GM13976 (cell line): ENCODE measurements at regions not wholly inside any gene's neighbourhood (a gene's known extent, or its start where the extent isn't known, plus 50 kb on each side); places are given as distances from the start of the nearest gene placed in this dataset.

Experiments
- DNase-seq: peaks from one replicate; pipeline ENCODE4 v3.0.0; 2012; ENCODE audit warnings: low spot score
- in situ Hi-C: fragments of 300-500 bp; cut with MboI; formaldehyde crosslinking; loops from one replicate; pipeline ENCODE4 v1.12.0; 2022; ENCODE audit warnings: low sequenced_read_pairs, mixed read lengths, inconsistent platforms; ENCODE audit not compliant: unreplicated experiment
- TF ChIP-seq, protein P1 (sequence below): IDR thresholded peaks from 2 replicates; pipeline ENCODE4 v1.5.1; 2012; ENCODE audit warnings: borderline replicate concordance, mild to moderate bottlenecking; ENCODE audit not compliant: insufficient read depth; ENCODE audit errors: extremely low read depth, missing control alignments, control extremely low read depth

GRCh38 chr10:3616880-3617279 lies 168.1 kb downstream of the KLF6 start:
- in situ Hi-C loops, result no loop called here
- TF ChIP-seq, protein P1, sequence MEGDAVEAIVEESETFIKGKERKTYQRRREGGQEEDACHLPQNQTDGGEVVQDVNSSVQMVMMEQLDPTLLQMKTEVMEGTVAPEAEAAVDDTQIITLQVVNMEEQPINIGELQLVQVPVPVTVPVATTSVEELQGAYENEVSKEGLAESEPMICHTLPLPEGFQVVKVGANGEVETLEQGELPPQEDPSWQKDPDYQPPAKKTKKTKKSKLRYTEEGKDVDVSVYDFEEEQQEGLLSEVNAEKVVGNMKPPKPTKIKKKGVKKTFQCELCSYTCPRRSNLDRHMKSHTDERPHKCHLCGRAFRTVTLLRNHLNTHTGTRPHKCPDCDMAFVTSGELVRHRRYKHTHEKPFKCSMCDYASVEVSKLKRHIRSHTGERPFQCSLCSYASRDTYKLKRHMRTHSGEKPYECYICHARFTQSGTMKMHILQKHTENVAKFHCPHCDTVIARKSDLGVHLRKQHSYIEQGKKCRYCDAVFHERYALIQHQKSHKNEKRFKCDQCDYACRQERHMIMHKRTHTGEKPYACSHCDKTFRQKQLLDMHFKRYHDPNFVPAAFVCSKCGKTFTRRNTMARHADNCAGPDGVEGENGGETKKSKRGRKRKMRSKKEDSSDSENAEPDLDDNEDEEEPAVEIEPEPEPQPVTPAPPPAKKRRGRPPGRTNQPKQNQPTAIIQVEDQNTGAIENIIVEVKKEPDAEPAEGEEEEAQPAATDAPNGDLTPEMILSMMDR, result no peak
- DNase-seq, result no peak

DNA sequence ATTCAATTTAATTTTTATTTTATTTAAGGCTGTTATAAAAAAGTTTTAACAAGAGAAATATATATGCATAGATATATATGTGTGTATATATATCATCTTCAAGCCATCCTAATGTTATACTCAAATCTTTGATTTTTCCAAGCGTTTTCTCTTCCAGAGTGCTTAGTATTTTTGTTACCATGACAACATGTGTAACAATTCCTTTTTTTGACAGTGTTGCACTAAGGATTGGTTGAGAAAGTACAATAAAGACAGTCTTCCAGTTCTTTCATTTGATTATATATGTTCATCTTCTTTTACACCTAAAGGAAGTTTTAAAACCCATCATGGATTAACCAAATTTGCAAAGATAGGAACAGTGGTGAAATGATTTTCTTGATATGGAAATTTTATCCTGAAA lies 171.7 kb downstream of the KLF6 start:
- no peak for DNase-seq
- in situ Hi-C loops, result no loop called here
- TF ChIP-seq, protein P1, result no peak

GRCh38 chr10:3612183-3613001 lies 172.6 kb downstream of the KLF6 start:
- DNase-seq, result no peak
- in situ Hi-C loops, result no loop called here
- TF ChIP-seq, protein P1, result no peak

- TF ChIP-seq, protein P1, result no peak
Observed at GRCh38 chr10:3606309-3606708, 178.7 kb downstream of the KLF6 start.

DNA sequence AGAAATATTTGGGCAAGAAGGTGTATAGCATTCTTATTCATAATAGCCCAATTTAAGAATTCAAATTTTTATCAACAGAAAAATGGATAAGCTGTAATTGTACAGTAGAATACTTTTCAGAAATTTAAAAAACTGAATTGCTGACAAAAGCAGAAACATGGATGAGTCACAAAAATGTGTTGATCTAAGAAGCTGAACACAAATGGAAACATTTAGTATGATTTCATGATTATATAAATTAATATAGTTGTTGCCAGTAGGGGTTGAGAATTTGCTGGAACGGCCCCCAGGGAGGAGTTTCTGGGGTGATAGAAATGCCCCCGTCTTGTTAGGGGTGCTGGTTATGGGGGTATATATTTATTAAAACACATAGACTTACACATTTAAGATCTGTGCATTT lies 179.1 kb downstream of the KLF6 start:
- no peak for DNase-seq
- in situ Hi-C loops, result no loop called here
- TF ChIP-seq, protein P1, result no peak

More at GRCh38 chr10:3606309-3606708, 178.7 kb downstream of the KLF6 start:
- no peak for DNase-seq
- in situ Hi-C loops, result no loop called here

DNA sequence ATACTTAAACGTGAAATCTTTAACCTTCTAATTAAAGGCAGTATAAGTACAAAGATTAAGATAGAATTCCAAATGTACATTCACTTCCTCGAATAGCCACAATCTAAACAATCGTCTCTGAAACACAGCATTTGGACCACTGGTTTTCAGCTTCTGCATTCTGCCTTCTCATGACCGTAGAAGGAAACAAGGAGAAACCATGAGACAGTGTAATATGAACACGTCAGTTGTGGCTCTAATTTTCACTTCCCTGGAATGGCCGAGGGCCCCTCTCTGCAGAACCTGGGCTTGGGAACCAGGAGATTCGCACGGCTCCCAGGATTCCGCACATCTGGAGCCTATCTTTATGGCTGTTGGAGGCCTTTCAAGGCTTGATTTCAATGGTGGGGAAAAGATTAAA lies 189.3 kb downstream of the KLF6 start:
- in situ Hi-C loops, result no loop called here
- TF ChIP-seq, protein P1, result no peak
- DNase-seq, result no peak
